ENCODE measurements at regions not wholly inside any gene's neighbourhood (a gene's known extent, or its start where the extent isn't known, plus 50 kb on each side); places are given as distances from the start of the nearest gene placed in this dataset.

DNA sequence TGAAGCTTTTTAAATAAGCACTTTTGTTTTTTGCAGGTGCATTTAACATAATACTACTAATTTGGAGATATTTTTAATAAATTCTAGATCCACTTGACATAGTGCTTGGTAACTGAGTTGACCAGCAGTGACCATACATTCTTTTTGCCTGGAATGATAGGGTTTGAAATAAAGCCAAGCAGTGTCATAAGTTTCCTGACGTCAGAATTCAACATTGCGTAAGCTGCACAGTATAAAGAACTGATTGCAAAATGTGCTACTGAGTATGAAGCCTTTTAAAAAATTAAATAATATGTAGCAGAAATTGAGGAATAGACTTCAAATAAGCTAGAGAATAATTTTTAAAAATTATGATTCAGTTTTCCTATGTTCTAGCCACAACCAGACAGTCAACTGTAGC, 454.6 kb upstream of the ARPP21 start:
- Histone ChIP-seq H2AFZ (ENCODE audit: control insufficient read depth, low read depth, low read length) (no peak overlapping the region), H3K4me1 (ENCODE audit: control insufficient read depth, insufficient read depth, low read length) (no peaks in the 10 kb centered on the region), H3K4me3 (no peak overlapping the region), H3K27me3 (replicated peaks in 1 of 2; ENCODE audit: control insufficient read depth in 2 of 2, insufficient read depth in 2 of 2, low read length in 1 of 2) (no peaks in the 10 kb centered on the region), H3K4me2 (ENCODE audit: control insufficient read depth, insufficient read depth) (no peak overlapping the region), H3K9me3 (replicated peaks; ENCODE audit: control insufficient read depth, insufficient read depth, low read length) (no peaks in the 10 kb centered on the region), H3K36me3 (ENCODE audit: control insufficient read depth in 2 of 2, insufficient read depth in 2 of 2, low read length in 1 of 2) (no peaks in the 10 kb centered on the region), H4K20me1 (ENCODE audit: control insufficient read depth, insufficient read depth) (no peaks in the 10 kb centered on the region), H3K79me2 (ENCODE audit: control insufficient read depth, insufficient read depth, low read length) (no peaks in the 10 kb centered on the region), H3K9ac (ENCODE audit: control insufficient read depth, insufficient read depth, low read length) (no peak overlapping the region), H3K27ac (ENCODE audit: control insufficient read depth, insufficient read depth) (no peak overlapping the region)
- ChIA-PET SMC1A (ENCODE audit: uncharacterized antibody, unreplicated experiment) (no interaction called here), RAD21 (ENCODE audit: unreplicated experiment) (no interaction called here), CTCF (no interaction called here), POLR2A (no interaction called here)
- BruUV-seq (replicated peaks), result no TSS peak
- TF ChIP-seq RAD21 (IDR thresholded peaks at IDR 0.05; ENCODE audit: insufficient read depth, low read depth, low read length) (no peak), BCL11A (IDR thresholded peaks at IDR 0.05; ENCODE audit: low read depth, low read length) (no peak), NFYA (IDR thresholded peaks at IDR 0.05; ENCODE audit: borderline replicate concordance, low read depth, low read length) (no peak)
- TF ChIP-seq, protein P1, sequence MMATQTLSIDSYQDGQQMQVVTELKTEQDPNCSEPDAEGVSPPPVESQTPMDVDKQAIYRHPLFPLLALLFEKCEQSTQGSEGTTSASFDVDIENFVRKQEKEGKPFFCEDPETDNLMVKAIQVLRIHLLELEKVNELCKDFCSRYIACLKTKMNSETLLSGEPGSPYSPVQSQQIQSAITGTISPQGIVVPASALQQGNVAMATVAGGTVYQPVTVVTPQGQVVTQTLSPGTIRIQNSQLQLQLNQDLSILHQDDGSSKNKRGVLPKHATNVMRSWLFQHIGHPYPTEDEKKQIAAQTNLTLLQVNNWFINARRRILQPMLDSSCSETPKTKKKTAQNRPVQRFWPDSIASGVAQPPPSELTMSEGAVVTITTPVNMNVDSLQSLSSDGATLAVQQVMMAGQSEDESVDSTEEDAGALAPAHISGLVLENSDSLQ (IDR thresholded peaks at IDR 0.05), result no peak
- DNase-seq (ENCODE audit: low read depth, low spot score) (no peak), FAIRE-seq (no peak), ATAC-seq (no peak)
- in situ Hi-C loops (cut with MboI) (no loop called here), intact Hi-C loops (cut with micrococcal nuclease; ENCODE audit: unreplicated experiment) (no loop called here)
- 48% methylated on average over 2 of the region's 2 CpGs for WGBS (ENCODE audit: insufficient coverage, insufficient replicate concordance, low lambda C conversion rate, missing lambda C conversion rate)

DNA sequence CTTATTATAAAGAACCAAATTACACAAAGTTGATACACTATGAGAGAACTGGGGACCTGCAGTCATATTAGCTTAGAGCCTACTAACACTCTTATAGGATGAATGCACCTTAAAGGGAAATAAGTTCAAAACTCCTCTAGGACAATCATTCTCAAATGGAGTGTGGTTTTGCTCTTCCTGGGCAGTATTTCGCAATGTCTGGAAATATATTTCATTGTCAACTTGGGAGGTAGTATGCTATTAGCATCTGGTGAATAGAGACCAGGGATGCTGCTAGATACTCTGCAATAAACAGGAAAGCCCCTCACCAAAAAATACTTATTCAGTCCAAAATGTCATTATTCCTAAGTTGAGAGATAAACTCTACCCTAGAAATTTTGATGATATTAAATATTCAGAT, 451.4 kb upstream of the ARPP21 start:
- ATAC-seq (no peak), FAIRE-seq (no peak), DNase-seq (ENCODE audit: low read depth, low spot score) (no peak)
- SMC1A ChIA-PET (ENCODE audit: uncharacterized antibody, unreplicated experiment), result no interaction called here
- in situ Hi-C loops (cut with MboI), result no loop called here
- Histone ChIP-seq H3K27ac (ENCODE audit: control insufficient read depth, insufficient read depth) (no peak overlapping the region), H3K9ac (ENCODE audit: control insufficient read depth, insufficient read depth, low read length) (no peak overlapping the region), H2AFZ (ENCODE audit: control insufficient read depth, low read depth, low read length) (no peak overlapping the region), H3K36me3 (ENCODE audit: control insufficient read depth in 2 of 2, insufficient read depth in 2 of 2, low read length in 1 of 2) (no peaks in the 10 kb centered on the region), H3K4me2 (ENCODE audit: control insufficient read depth, insufficient read depth) (no peak overlapping the region), H3K79me2 (ENCODE audit: control insufficient read depth, insufficient read depth, low read length) (no peaks in the 10 kb centered on the region), H3K4me1 (ENCODE audit: control insufficient read depth, insufficient read depth, low read length) (no peaks in the 10 kb centered on the region), H3K27me3 (replicated peaks in 1 of 2; ENCODE audit: control insufficient read depth in 2 of 2, insufficient read depth in 2 of 2, low read length in 1 of 2) (no peaks in the 10 kb centered on the region), H4K20me1 (ENCODE audit: control insufficient read depth, insufficient read depth) (no peaks in the 10 kb centered on the region), H3K9me3 (replicated peaks; ENCODE audit: control insufficient read depth, insufficient read depth, low read length) (no peaks in the 10 kb centered on the region), H3K4me3 (no peak overlapping the region)
- 16% methylated on average over 1 of the region's 1 CpG for WGBS (ENCODE audit: insufficient coverage, insufficient replicate concordance, low lambda C conversion rate, missing lambda C conversion rate)
- intact Hi-C loops (cut with micrococcal nuclease; ENCODE audit: unreplicated experiment), result no loop called here
- BruUV-seq (replicated peaks), result no TSS peak
- CTCF ChIA-PET, result no interaction called here
- POLR2A ChIA-PET, result no interaction called here
- RAD21 ChIA-PET (ENCODE audit: unreplicated experiment), result no interaction called here
- TF ChIP-seq, protein P2, sequence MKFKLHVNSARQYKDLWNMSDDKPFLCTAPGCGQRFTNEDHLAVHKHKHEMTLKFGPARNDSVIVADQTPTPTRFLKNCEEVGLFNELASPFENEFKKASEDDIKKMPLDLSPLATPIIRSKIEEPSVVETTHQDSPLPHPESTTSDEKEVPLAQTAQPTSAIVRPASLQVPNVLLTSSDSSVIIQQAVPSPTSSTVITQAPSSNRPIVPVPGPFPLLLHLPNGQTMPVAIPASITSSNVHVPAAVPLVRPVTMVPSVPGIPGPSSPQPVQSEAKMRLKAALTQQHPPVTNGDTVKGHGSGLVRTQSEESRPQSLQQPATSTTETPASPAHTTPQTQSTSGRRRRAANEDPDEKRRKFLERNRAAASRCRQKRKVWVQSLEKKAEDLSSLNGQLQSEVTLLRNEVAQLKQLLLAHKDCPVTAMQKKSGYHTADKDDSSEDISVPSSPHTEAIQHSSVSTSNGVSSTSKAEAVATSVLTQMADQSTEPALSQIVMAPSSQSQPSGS (IDR thresholded peaks at IDR 0.05; ENCODE audit: low read length), result no peak
- TF ChIP-seq, protein P3, sequence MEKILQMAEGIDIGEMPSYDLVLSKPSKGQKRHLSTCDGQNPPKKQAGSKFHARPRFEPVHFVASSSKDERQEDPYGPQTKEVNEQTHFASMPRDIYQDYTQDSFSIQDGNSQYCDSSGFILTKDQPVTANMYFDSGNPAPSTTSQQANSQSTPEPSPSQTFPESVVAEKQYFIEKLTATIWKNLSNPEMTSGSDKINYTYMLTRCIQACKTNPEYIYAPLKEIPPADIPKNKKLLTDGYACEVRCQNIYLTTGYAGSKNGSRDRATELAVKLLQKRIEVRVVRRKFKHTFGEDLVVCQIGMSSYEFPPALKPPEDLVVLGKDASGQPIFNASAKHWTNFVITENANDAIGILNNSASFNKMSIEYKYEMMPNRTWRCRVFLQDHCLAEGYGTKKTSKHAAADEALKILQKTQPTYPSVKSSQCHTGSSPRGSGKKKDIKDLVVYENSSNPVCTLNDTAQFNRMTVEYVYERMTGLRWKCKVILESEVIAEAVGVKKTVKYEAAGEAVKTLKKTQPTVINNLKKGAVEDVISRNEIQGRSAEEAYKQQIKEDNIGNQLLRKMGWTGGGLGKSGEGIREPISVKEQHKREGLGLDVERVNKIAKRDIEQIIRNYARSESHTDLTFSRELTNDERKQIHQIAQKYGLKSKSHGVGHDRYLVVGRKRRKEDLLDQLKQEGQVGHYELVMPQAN (conservative IDR thresholded peaks at IDR 0.05), result no peak
- no peak for TF ChIP-seq ZNF274 (IDR thresholded peaks at IDR 0.05; ENCODE audit: insufficient read depth, insufficient read length)
- TF ChIP-seq NFYB (IDR thresholded peaks at IDR 0.05; ENCODE audit: insufficient read depth, low read depth, low read length), result no peak
- TF ChIP-seq, protein P4, sequence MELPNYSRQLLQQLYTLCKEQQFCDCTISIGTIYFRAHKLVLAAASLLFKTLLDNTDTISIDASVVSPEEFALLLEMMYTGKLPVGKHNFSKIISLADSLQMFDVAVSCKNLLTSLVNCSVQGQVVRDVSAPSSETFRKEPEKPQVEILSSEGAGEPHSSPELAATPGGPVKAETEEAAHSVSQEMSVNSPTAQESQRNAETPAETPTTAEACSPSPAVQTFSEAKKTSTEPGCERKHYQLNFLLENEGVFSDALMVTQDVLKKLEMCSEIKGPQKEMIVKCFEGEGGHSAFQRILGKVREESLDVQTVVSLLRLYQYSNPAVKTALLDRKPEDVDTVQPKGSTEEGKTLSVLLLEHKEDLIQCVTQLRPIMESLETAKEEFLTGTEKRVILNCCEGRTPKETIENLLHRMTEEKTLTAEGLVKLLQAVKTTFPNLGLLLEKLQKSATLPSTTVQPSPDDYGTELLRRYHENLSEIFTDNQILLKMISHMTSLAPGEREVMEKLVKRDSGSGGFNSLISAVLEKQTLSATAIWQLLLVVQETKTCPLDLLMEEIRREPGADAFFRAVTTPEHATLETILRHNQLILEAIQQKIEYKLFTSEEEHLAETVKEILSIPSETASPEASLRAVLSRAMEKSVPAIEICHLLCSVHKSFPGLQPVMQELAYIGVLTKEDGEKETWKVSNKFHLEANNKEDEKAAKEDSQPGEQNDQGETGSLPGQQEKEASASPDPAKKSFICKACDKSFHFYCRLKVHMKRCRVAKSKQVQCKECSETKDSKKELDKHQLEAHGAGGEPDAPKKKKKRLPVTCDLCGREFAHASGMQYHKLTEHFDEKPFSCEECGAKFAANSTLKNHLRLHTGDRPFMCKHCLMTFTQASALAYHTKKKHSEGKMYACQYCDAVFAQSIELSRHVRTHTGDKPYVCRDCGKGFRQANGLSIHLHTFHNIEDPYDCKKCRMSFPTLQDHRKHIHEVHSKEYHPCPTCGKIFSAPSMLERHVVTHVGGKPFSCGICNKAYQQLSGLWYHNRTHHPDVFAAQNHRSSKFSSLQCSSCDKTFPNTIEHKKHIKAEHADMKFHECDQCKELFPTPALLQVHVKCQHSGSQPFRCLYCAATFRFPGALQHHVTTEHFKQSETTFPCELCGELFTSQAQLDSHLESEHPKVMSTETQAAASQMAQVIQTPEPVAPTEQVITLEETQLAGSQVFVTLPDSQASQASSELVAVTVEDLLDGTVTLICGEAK (IDR thresholded peaks at IDR 0.05; ENCODE audit: borderline replicate concordance), result no peak
